PC-3 (cell line): ENCODE measurements at regions not wholly inside any gene's neighbourhood (a gene's known extent, or its start where the extent isn't known, plus 50 kb on each side); places are given as distances from the start of the nearest gene placed in this dataset.

Experiments
- CTCF ChIP-seq: fragments of 300-600 bp; sonication (generic); conservative IDR thresholded peaks from 2 replicates; pipeline ENCODE4 v1.5.1; 2017; ENCODE audit warnings: antibody characterized with exemption, low read depth, mild to moderate bottlenecking, low read length
- EZH2phosphoT487 ChIP-seq: fragments of 300-600 bp; sonication (generic); IDR thresholded peaks from 2 replicates; pipeline ENCODE4 v1.6.1; 2018; ENCODE audit warnings: mild to moderate bottlenecking, antibody characterized with exemption, low read length, borderline replicate concordance

GRCh38 chr3:194768586-194768985, 82.9 kb downstream of the FAM43A start:
- no peak for TF ChIP-seq EZH2phosphoT487
- TF ChIP-seq CTCF, result no peak
